GM18507 (cell line): ENCODE measurements at regions not wholly inside any gene's neighbourhood (a gene's known extent, or its start where the extent isn't known, plus 50 kb on each side); places are given as distances from the start of the nearest gene placed in this dataset.
"Not testable (repeated sequence)": the region's sequence is repeated elsewhere in the genome, so short reads cannot be mapped to it uniquely, and the experiment has no call there.

Source experiments
- DNase-seq: peaks from one replicate; pipeline ENCODE4 v3.0.0; 2011; ENCODE audit warnings: low read depth; ENCODE audit not compliant: insufficient read length; ENCODE audit errors: extremely low spot score
- FAIRE-seq: peaks from 2 replicates; lab custom pipeline; 2011; peaks lifted over from hg19 to GRCh38; lab: Jason Lieb, UNC

- FAIRE-seq, result no peak
- DNase-seq, result no peak
Observed at GRCh38 chr6:141541581-141542324, 591.0 kb upstream of the GJE1 start.

- no peak for DNase-seq
- no peak for FAIRE-seq
Observed at GRCh38 chr6:141540207-141540606, 592.5 kb upstream of the GJE1 start.

GRCh38 chr6:141539617-141540016 lies 593.1 kb upstream of the GJE1 start:
- DNase-seq (no peak), FAIRE-seq (no peak)

- DNase-seq, result no peak
- no peak for FAIRE-seq
Observed at GRCh38 chr6:141532211-141532610, 600.5 kb upstream of the GJE1 start.

GRCh38 chr6:141531040-141531439 lies 601.7 kb upstream of the GJE1 start:
- no peak for DNase-seq
- FAIRE-seq, result no peak

- DNase-seq (no peak), FAIRE-seq (no peak)
Observed at GRCh38 chr6:141528596-141528995, 604.1 kb upstream of the GJE1 start.

- DNase-seq (no peak), FAIRE-seq (no peak)
Observed at GRCh38 chr6:141526985-141527384, 605.7 kb upstream of the GJE1 start.

GRCh38 chr6:141521440-141521839 lies 611.3 kb upstream of the GJE1 start:
- FAIRE-seq, result no peak

GRCh38 chr6:141513830-141514229 lies 618.9 kb upstream of the GJE1 start:
- FAIRE-seq, result peak; percentile 15
- DNase-seq, result no peak

More at GRCh38 chr6:141521440-141521839, 611.3 kb upstream of the GJE1 start:
- DNase-seq, result no peak

GRCh38 chr6:141510803-141511202 lies 621.9 kb upstream of the GJE1 start:
- no peak for FAIRE-seq
- DNase-seq, result no peak

- DNase-seq, FAIRE-seq: not testable (repeated sequence)
Observed at GRCh38 chr6:141506062-141506461, 626.7 kb upstream of the GJE1 start.

- FAIRE-seq, DNase-seq: not testable (repeated sequence)
Observed at GRCh38 chr6:141504318-141504717, 628.4 kb upstream of the GJE1 start.

GRCh38 chr6:141501616-141502015 lies 631.1 kb upstream of the GJE1 start:
- DNase-seq, result no peak
- no peak for FAIRE-seq

GRCh38 chr6:141498977-141499376 lies 633.7 kb upstream of the GJE1 start:
- FAIRE-seq, result no peak

GRCh38 chr6:141492521-141493284 lies 640.0 kb upstream of the GJE1 start:
- DNase-seq, result no peak
- FAIRE-seq, result no peak

More at GRCh38 chr6:141498977-141499376, 633.7 kb upstream of the GJE1 start:
- DNase-seq, result no peak

GRCh38 chr6:141491684-141492083 lies 641.0 kb upstream of the GJE1 start:
- FAIRE-seq (no peak), DNase-seq (no peak)

GRCh38 chr6:141490982-141491381 lies 641.7 kb upstream of the GJE1 start:
- FAIRE-seq (no peak), DNase-seq (no peak)

- FAIRE-seq, result peak; percentile 78
- no peak for DNase-seq
Observed at GRCh38 chr6:141488488-141488887, 644.2 kb upstream of the GJE1 start.

- DNase-seq (no peak), FAIRE-seq (no peak)
Observed at GRCh38 chr6:141486942-141487341, 645.8 kb upstream of the GJE1 start.

- FAIRE-seq (peak; percentile 95), DNase-seq (no peak)
Observed at GRCh38 chr6:141484711-141485110, 648.0 kb upstream of the GJE1 start.

GRCh38 chr6:141483598-141484061 lies 649.1 kb upstream of the GJE1 start:
- DNase-seq, result no peak
- peak; percentile 97 for FAIRE-seq
